CD4-positive, alpha-beta T cell (primary cell): ENCODE measurements at regions not wholly inside any gene's neighbourhood (a gene's known extent, or its start where the extent isn't known, plus 50 kb on each side); places are given as distances from the start of the nearest gene placed in this dataset.

Experiments used
- ATAC-seq: fragments of 200-7000 bp; cut with Tn5 transposase; one replicate; pipeline ENCODE4 v1.10.0; 2022; ENCODE audit warnings: mild to moderate bottlenecking; ENCODE audit not compliant: poor library complexity
- CTCF ChIA-PET: fragments of 350-600 bp; sonication (Branson Sonifier 250); formaldehyde crosslinking; loops from one replicate; lab custom pipeline; 2021; ENCODE audit warnings: antibody characterized with exemption, inconsistent platforms; lab: Charles Lee
- POLR2A ChIA-PET: fragments of 350-600 bp; sonication (Branson Sonifier 250); formaldehyde crosslinking; loops from one replicate; lab custom pipeline; 2021; ENCODE audit warnings: antibody characterized with exemption, inconsistent platforms; lab: Charles Lee
- DNase-seq, 14 experiments: peaks; one replicate each; pipeline ENCODE4 v3.0.0-alpha.2; 2013 to 2020; ENCODE audit warnings: mixed read lengths in 2 of 14
- H3K27ac ChIP-seq, 2 donors: one replicate each; pipeline versions ENCODE4 v1.5.1 to v1.7.0; 2013; ENCODE audit warnings: low read length in 2 of 2, low read depth in 1 of 2, mild to moderate bottlenecking in 1 of 2
- H3K27me3 ChIP-seq, 2 experiments: 1 replicate in 1 of 2; 2 replicates in 1 of 2; pipeline versions ENCODE4 v1.6.1 to v1.7.0; 2013; ENCODE audit warnings: low read length in 2 of 2, control low read depth in 1 of 2, mild to moderate bottlenecking in 1 of 2, moderate library complexity in 1 of 2; ENCODE audit not compliant: insufficient read depth in 2 of 2, control insufficient read depth in 1 of 2
- H3K36me3 ChIP-seq: one replicate; pipeline ENCODE4 v1.6.1; 2013; ENCODE audit warnings: low read length, control low read depth; ENCODE audit not compliant: insufficient read depth
- H3K4me1 ChIP-seq: one replicate; pipeline ENCODE4 v1.6.1; 2013; ENCODE audit warnings: low read length, control low read depth; ENCODE audit not compliant: insufficient read depth
- H3K4me3 ChIP-seq: one replicate; pipeline ENCODE4 v1.5.1; 2013; ENCODE audit warnings: mild to moderate bottlenecking, low read length, moderate library complexity
- H3K9me3 ChIP-seq, 2 experiments: 1 replicate in 1 of 2; 2 replicates in 1 of 2; pipeline versions ENCODE4 v1.6.1 to v1.7.0; 2013; ENCODE audit warnings: low read length in 2 of 2, mild to moderate bottlenecking in 2 of 2, control low read depth in 1 of 2, moderate library complexity in 1 of 2; ENCODE audit not compliant: control insufficient read depth in 1 of 2, insufficient read depth in 1 of 2
- H3K27ac Mint-ChIP-seq: one replicate; pipeline ENCODE4 v1.8.0; 2020; ENCODE audit warnings: mixed read lengths
- H3K27me3 Mint-ChIP-seq: one replicate; pipeline ENCODE4 v1.8.0; 2021; ENCODE audit warnings: mixed read lengths
- H3K36me3 Mint-ChIP-seq: one replicate; pipeline ENCODE4 v1.8.0; 2021; ENCODE audit warnings: low read depth, mixed read lengths
- H3K4me1 Mint-ChIP-seq: one replicate; pipeline ENCODE4 v1.8.0; 2021; ENCODE audit warnings: low read depth, mixed read lengths
- H3K4me3 Mint-ChIP-seq: one replicate; pipeline ENCODE4 v1.8.0; 2020; ENCODE audit warnings: mild to moderate bottlenecking, mixed read lengths
- H3K9me3 Mint-ChIP-seq: one replicate; pipeline ENCODE4 v1.8.0; 2020; ENCODE audit warnings: mixed read lengths
- intact Hi-C, 2 experiments: fragments of 100-400 bp; cut with DNase I in 1 of 2; cut with micrococcal nuclease in 1 of 2; formaldehyde crosslinking; loops; one replicate each; pipeline versions ENCODE4 v1.15.1 to v1.9.0; 2023 to 2025; cut with DNase I, micrococcal nuclease
- TF ChIP-seq, protein P1 (sequence below): fragments of 200-600 bp; IDR thresholded peaks from one replicate; pipeline ENCODE4 v1.8.0; 2022; ENCODE audit warnings: antibody characterized with exemption, mild to moderate bottlenecking

DNA sequence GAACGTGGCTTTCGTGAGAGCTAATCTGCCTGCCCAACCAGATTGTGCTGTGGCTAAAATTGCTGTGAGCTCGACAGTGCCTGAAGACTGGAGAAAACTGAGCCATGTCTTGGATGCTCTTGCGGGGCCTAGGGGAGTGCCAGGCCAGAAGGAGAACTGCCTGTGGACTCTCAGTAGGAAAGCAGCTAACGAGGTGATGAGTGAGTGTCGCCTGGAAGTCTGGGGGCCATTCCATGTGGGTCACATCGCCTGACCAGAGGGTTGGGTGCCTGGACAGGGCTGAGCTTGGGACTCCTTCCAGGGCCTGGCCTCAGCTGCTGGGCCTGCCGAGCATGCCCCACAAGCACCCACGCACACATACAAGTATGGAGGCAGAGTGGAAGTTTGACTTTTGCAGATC is 166.5 kb downstream of the VEGFA start:
- H3K4me1 Mint-ChIP-seq, result no peaks in the 10 kb centered on the region
- no peaks in the 10 kb centered on the region for H3K36me3 Mint-ChIP-seq
- ATAC-seq, result no peak
- H3K27me3 Mint-ChIP-seq, result no peaks in the 10 kb centered on the region
- H3K4me1 ChIP-seq, result no peaks in the 10 kb centered on the region
- H3K36me3 ChIP-seq, result no peaks in the 10 kb centered on the region
- no peak for DNase-seq
- no peak overlapping the region for H3K27ac Mint-ChIP-seq
- ChIA-PET CTCF (no interaction called here), POLR2A (no interaction called here)
- H3K4me3 Mint-ChIP-seq, result no peak overlapping the region
- H3K9me3 ChIP-seq, result no peaks in the 10 kb centered on the region
- intact Hi-C loops, result no loop called here
- no peaks in the 10 kb centered on the region for H3K27me3 ChIP-seq
- no peak overlapping the region for H3K4me3 ChIP-seq
- H3K9me3 Mint-ChIP-seq, result no peaks in the 10 kb centered on the region
- no peak overlapping the region for H3K27ac ChIP-seq
- TF ChIP-seq, protein P1, sequence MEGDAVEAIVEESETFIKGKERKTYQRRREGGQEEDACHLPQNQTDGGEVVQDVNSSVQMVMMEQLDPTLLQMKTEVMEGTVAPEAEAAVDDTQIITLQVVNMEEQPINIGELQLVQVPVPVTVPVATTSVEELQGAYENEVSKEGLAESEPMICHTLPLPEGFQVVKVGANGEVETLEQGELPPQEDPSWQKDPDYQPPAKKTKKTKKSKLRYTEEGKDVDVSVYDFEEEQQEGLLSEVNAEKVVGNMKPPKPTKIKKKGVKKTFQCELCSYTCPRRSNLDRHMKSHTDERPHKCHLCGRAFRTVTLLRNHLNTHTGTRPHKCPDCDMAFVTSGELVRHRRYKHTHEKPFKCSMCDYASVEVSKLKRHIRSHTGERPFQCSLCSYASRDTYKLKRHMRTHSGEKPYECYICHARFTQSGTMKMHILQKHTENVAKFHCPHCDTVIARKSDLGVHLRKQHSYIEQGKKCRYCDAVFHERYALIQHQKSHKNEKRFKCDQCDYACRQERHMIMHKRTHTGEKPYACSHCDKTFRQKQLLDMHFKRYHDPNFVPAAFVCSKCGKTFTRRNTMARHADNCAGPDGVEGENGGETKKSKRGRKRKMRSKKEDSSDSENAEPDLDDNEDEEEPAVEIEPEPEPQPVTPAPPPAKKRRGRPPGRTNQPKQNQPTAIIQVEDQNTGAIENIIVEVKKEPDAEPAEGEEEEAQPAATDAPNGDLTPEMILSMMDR, result no peak

DNA sequence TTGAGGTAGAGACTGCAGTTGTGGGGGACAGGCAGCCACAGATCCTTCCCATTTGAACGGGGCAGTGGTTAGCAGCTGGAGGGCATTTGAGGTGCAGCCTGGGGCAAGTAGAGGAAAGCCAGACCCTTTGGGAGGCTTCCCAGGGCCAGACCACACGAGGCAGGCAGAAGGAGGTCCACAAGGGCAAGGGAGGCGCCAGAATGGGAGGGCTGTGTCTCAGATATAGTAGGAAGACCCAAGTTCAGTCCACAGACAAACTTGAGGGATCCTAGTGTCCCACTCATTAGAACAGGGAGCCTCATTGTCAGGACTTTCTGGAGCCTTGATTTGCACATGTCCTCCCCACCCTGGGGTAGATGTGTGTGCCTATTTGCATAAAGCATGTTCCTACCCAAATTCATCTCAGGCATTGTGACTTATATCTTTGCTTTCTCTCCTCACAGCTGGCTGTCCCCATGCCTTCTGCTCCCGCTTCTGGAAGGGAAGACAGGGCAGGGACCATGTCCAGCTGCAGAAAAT is 166.0 kb downstream of the VEGFA start:
- Histone ChIP-seq H3K4me1 (no peaks in the 10 kb centered on the region), H3K9me3 (no peaks in the 10 kb centered on the region), H3K27ac (no peak overlapping the region), H3K36me3 (no peaks in the 10 kb centered on the region), H3K27me3 (no peaks in the 10 kb centered on the region), H3K4me3 (no peak overlapping the region)
- H3K4me3 Mint-ChIP-seq, result no peak overlapping the region
- TF ChIP-seq, protein P1, result no peak
- ChIA-PET POLR2A (no interaction called here), CTCF (no interaction called here)
- no peak for ATAC-seq
- intact Hi-C loops, result no loop called here
- H3K27me3 Mint-ChIP-seq, result no peaks in the 10 kb centered on the region
- DNase-seq, result no peak
- no peaks in the 10 kb centered on the region for H3K4me1 Mint-ChIP-seq
- H3K36me3 Mint-ChIP-seq, result no peaks in the 10 kb centered on the region
- no peak overlapping the region for H3K27ac Mint-ChIP-seq
- no peaks in the 10 kb centered on the region for H3K9me3 Mint-ChIP-seq

DNA sequence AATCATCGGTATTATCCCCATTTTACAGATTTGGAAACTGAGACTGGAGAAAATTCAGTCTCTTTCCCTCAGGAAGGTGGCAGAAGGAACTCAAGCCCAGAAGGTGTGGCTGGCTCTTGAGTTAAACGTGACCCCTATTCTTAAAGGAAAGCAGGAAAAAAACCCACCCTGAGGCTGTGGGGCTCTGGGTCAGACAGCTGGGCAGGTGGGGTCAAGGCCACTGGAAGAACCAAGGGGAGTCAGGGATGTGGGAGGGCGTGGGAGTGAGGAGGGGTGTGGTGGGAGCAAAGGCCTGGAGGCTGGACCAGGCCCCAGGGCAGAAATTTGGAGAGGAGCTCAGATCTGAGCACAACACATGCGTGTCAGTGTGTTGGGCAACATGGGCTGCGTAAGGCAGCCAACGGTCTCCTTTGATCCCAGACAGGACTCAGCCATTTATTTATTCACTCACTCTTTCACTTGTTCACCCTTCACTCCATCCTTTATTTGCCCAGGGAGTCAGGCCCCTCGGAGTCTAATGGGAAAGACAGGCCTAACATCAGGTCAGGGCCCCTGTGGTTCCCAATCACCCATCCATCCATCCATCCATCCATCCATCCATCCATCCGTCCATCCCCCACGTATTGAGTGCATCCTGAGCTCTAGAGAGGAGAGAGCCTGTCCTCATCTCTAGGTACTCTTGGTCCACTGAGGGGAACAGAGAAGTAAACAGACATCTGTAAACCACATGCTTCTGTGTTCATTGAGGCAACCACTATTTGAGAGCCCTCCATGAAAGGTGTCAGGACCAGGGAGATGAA is 165.0 kb downstream of the VEGFA start:
- POLR2A ChIA-PET, result no interaction called here
- CTCF ChIA-PET, result no interaction called here
- no peaks in the 10 kb centered on the region for H3K36me3 Mint-ChIP-seq
- ATAC-seq, result no peak
- no peak for DNase-seq
- Histone ChIP-seq H3K4me1 (no peaks in the 10 kb centered on the region), H3K27me3 (no peaks in the 10 kb centered on the region), H3K36me3 (no peaks in the 10 kb centered on the region), H3K27ac (no peak overlapping the region), H3K9me3 (no peaks in the 10 kb centered on the region), H3K4me3 (no peak overlapping the region)
- H3K27me3 Mint-ChIP-seq, result no peaks in the 10 kb centered on the region
- TF ChIP-seq, protein P1, result no peak
- no peaks in the 10 kb centered on the region for H3K9me3 Mint-ChIP-seq
- H3K27ac Mint-ChIP-seq, result no peak overlapping the region
- no peaks in the 10 kb centered on the region for H3K4me1 Mint-ChIP-seq
- H3K4me3 Mint-ChIP-seq, result no peak overlapping the region
- intact Hi-C loops, result no loop called here
